ENCODE measurements at regions not wholly inside any gene's neighbourhood (a gene's known extent, or its start where the extent isn't known, plus 50 kb on each side); places are given as distances from the start of the nearest gene placed in this dataset.

DNA sequence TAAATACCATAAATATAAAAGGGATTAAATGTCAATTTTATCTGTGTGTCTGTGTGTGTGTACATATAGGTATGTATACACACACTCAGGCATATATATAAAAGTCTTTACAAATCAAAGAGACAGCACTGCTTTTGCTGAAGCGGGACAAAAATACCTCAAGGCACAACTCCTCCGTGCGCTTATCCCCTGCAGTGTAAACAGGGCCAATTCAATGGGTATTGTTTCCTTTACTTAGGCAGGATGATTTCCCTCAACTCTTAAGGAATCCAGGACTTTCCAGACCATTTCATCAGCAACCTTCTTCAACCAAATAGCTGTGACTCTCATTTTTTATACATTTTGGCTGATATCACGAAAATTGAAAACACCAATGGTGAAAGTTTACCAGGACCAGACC, 227.7 kb downstream of the CRPPA start:
- Histone ChIP-seq H3K27me3 (no peaks in the 10 kb centered on the region), H3K36me3 (no peaks in the 10 kb centered on the region), H3K27ac (no peak overlapping the region), H3K4me3 (no peak overlapping the region), H3K9me3 (no peaks in the 10 kb centered on the region), H3K4me1 (no peaks in the 10 kb centered on the region)
- intact Hi-C loops (cut with DNase I): no loop called here
- TF ChIP-seq POLR2A (IDR thresholded peaks at IDR 0.05) (no peak), POLR2AphosphoS5 (IDR thresholded peaks at IDR 0.05; ENCODE audit: insufficient read depth in 1 of 2, low read depth in 1 of 2) (no peak)
- TF ChIP-seq, protein P1, sequence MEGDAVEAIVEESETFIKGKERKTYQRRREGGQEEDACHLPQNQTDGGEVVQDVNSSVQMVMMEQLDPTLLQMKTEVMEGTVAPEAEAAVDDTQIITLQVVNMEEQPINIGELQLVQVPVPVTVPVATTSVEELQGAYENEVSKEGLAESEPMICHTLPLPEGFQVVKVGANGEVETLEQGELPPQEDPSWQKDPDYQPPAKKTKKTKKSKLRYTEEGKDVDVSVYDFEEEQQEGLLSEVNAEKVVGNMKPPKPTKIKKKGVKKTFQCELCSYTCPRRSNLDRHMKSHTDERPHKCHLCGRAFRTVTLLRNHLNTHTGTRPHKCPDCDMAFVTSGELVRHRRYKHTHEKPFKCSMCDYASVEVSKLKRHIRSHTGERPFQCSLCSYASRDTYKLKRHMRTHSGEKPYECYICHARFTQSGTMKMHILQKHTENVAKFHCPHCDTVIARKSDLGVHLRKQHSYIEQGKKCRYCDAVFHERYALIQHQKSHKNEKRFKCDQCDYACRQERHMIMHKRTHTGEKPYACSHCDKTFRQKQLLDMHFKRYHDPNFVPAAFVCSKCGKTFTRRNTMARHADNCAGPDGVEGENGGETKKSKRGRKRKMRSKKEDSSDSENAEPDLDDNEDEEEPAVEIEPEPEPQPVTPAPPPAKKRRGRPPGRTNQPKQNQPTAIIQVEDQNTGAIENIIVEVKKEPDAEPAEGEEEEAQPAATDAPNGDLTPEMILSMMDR (IDR thresholded peaks at IDR 0.05): no peak
- no peak for DNase-seq (ENCODE audit: extremely low spot score in 2 of 2)

DNA sequence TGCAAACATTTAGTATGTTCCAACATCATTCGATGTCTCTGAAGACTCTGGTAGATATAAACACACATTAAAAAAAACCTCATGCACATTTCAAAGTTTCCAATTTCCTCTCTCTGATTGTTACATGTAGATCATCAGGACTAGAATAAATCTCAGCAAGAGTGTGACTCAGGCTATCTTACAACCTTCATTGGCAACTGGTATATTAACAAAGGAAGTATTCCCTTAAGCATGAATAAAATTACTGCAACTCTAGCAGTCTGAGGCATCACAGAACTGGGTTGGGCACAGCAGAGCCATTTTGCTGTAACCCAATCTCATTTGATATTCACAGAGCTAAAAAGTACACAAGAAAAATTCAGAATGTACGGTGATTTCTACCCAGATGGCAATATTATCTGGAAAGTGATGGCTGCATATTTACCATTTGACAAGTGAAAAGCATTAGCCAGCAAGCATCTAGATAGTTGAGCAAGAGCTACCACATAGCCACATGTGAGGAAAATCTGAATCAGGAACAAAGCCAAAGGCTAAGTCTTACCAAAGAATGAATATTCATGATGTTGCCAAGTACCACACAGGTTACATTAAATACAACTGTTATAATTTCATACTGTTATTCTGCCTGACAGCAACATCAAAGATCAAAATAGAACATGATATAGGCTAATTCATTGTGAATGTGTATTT, 232.2 kb downstream of the CRPPA start:
- intact Hi-C loops (cut with DNase I): no loop called here
- H3K36me3 ChIP-seq: no peaks in the 10 kb centered on the region
- no peaks in the 10 kb centered on the region for H3K9me3 ChIP-seq
- no peaks in the 10 kb centered on the region for H3K27me3 ChIP-seq
- no peak for DNase-seq (ENCODE audit: extremely low spot score in 2 of 2)
- TF ChIP-seq, protein P1 (IDR thresholded peaks at IDR 0.05): no peak
- TF ChIP-seq POLR2A (IDR thresholded peaks at IDR 0.05) (no peak), POLR2AphosphoS5 (IDR thresholded peaks at IDR 0.05; ENCODE audit: insufficient read depth in 1 of 2, low read depth in 1 of 2) (no peak)
- no peak overlapping the region for H3K4me3 ChIP-seq
- no peak overlapping the region for H3K27ac ChIP-seq
- no peaks in the 10 kb centered on the region for H3K4me1 ChIP-seq

GRCh38 chr7:16187131-16187530, 234.2 kb downstream of the CRPPA start:
- H3K27me3 ChIP-seq: no peaks in the 10 kb centered on the region
- DNase-seq (ENCODE audit: extremely low spot score in 2 of 2): no peak
- intact Hi-C loops (cut with DNase I): no loop called here
- no peaks in the 10 kb centered on the region for H3K4me1 ChIP-seq
- H3K9me3 ChIP-seq: no peaks in the 10 kb centered on the region
- H3K4me3 ChIP-seq: no peak overlapping the region
- no peaks in the 10 kb centered on the region for H3K36me3 ChIP-seq
- TF ChIP-seq POLR2AphosphoS5 (IDR thresholded peaks at IDR 0.05; ENCODE audit: insufficient read depth in 1 of 2, low read depth in 1 of 2) (no peak), POLR2A (IDR thresholded peaks at IDR 0.05) (no peak)
- TF ChIP-seq, protein P1 (IDR thresholded peaks at IDR 0.05): no peak
- H3K27ac ChIP-seq: no peak overlapping the region

DNA sequence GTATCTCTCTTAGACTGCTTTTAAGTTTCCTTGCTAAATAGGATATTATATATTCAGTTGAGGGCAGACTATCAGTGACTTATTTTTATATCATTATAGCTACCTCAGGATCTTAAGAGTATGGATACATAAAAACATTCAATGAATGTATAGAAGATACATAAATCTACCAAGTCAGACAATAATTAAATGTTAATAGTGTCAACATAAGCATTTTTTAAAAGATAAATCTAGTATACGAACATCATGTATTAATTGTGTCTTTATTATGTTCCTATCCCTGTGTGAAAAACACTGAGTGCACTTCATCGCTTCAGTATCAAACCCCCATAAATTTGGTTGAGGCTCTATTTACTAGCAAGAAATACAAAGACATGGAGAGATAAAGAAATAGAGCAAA, 242.8 kb downstream of the CRPPA start:
- TF ChIP-seq POLR2A (IDR thresholded peaks at IDR 0.05) (no peak), POLR2AphosphoS5 (IDR thresholded peaks at IDR 0.05; ENCODE audit: insufficient read depth in 1 of 2, low read depth in 1 of 2) (no peak)
- TF ChIP-seq, protein P1 (IDR thresholded peaks at IDR 0.05): no peak
- Histone ChIP-seq H3K36me3 (no peaks in the 10 kb centered on the region), H3K27ac (no peak overlapping the region), H3K9me3 (no peaks in the 10 kb centered on the region), H3K27me3 (no peaks in the 10 kb centered on the region), H3K4me1 (no peaks in the 10 kb centered on the region), H3K4me3 (no peak overlapping the region)
- intact Hi-C loops (cut with DNase I): no loop called here
- no peak for DNase-seq (ENCODE audit: extremely low spot score in 2 of 2)

DNA sequence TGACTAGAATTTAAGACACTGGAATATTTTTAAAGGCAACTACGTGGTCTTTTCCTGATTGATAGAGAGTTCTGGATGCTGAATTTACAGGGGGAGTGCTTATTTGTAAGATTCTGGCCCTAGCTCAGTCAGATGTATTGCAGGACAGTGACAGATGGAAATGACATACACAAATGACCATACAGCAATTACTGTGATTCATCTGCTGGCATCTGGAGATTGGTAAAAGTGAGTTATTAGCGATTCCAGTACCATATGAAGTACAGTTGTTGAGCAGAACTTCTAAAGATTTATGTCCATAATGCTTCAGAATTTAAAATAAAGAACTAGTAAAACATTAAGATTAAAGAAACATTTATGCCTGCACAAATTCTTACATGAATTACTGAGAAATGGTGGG, 243.2 kb downstream of the CRPPA start:
- intact Hi-C loops (cut with DNase I): no loop called here
- Histone ChIP-seq H3K27ac (no peak overlapping the region), H3K9me3 (no peaks in the 10 kb centered on the region), H3K4me3 (no peak overlapping the region), H3K27me3 (no peaks in the 10 kb centered on the region), H3K4me1 (no peaks in the 10 kb centered on the region), H3K36me3 (no peaks in the 10 kb centered on the region)
- TF ChIP-seq POLR2A (IDR thresholded peaks at IDR 0.05) (no peak), POLR2AphosphoS5 (IDR thresholded peaks at IDR 0.05; ENCODE audit: insufficient read depth in 1 of 2, low read depth in 1 of 2) (no peak)
- TF ChIP-seq, protein P1 (IDR thresholded peaks at IDR 0.05): no peak
- no peak for DNase-seq (ENCODE audit: extremely low spot score in 2 of 2)

Data from vagina (tissue), 2 donors.